Thoracic aorta (tissue), 2 donors: ENCODE measurements at regions not wholly inside any gene's neighbourhood (a gene's known extent, or its start where the extent isn't known, plus 50 kb on each side); places are given as distances from the start of the nearest gene placed in this dataset.

Experiments used
- ATAC-seq: fragments of 150-250 bp; one replicate; pipeline ENCODE4 v1.8.0; 2017; ENCODE audit warnings: low read depth; ENCODE audit not compliant: insufficient number of reproducible peaks, low FRiP score
- DNase-seq: peaks from one replicate; pipeline ENCODE4 v3.0.0-alpha.2; 2020; ENCODE audit warnings: low spot score
- H3K27ac ChIP-seq, 2 donors: fragments of 200-600 bp; sonication (generic); 1 replicate in 1 of 2; 2 replicates in 1 of 2; pipeline ENCODE4 v1.5.1; 2016; ENCODE audit warnings: mild to moderate bottlenecking in 2 of 2, moderate library complexity in 2 of 2
- H3K27me3 ChIP-seq: fragments of 200-600 bp; sonication (generic); replicated peaks from 2 replicates; pipeline ENCODE4 v1.6.0; 2016; ENCODE audit warnings: mild to moderate bottlenecking; ENCODE audit not compliant: insufficient read depth
- H3K36me3 ChIP-seq: fragments of 200-600 bp; sonication (generic); one replicate; pipeline ENCODE4 v1.5.1; 2016
- H3K4me1 ChIP-seq, 2 donors: fragments of 200-600 bp; sonication (generic); 1 replicate in 1 of 2; 2 replicates in 1 of 2; pipeline versions ENCODE4 v1.5.1 to v1.6.0; 2016; ENCODE audit warnings: low read depth in 2 of 2, mild to moderate bottlenecking in 1 of 2; ENCODE audit not compliant: control insufficient read depth in 1 of 2
- H3K4me3 ChIP-seq: fragments of 200-600 bp; sonication (generic); 2 replicates; pipeline ENCODE4 v1.5.1; 2016; ENCODE audit warnings: mild to moderate bottlenecking
- H3K9me3 ChIP-seq: fragments of 200-600 bp; sonication (generic); 2 replicates; pipeline ENCODE4 v1.5.1; 2016
- TF ChIP-seq, protein P1 (sequence below): fragments of 200-600 bp; sonication (generic); IDR thresholded peaks from one replicate; pipeline ENCODE4 v1.5.1; 2019; ENCODE audit warnings: antibody characterized with exemption

GRCh38 chr7:46454816-46455215 lies 533.7 kb upstream of the IGFBP3 start:
- ATAC-seq: no peak
- Histone ChIP-seq H3K4me3 (no peak overlapping the region), H3K27me3 (no peaks in the 10 kb centered on the region), H3K9me3 (no peaks in the 10 kb centered on the region), H3K4me1 (peaks cover 0 to 17% of the 10 kb centered on the region in 2 donors), H3K27ac (no peak overlapping the region), H3K36me3 (no peaks in the 10 kb centered on the region)
- TF ChIP-seq, protein P1, sequence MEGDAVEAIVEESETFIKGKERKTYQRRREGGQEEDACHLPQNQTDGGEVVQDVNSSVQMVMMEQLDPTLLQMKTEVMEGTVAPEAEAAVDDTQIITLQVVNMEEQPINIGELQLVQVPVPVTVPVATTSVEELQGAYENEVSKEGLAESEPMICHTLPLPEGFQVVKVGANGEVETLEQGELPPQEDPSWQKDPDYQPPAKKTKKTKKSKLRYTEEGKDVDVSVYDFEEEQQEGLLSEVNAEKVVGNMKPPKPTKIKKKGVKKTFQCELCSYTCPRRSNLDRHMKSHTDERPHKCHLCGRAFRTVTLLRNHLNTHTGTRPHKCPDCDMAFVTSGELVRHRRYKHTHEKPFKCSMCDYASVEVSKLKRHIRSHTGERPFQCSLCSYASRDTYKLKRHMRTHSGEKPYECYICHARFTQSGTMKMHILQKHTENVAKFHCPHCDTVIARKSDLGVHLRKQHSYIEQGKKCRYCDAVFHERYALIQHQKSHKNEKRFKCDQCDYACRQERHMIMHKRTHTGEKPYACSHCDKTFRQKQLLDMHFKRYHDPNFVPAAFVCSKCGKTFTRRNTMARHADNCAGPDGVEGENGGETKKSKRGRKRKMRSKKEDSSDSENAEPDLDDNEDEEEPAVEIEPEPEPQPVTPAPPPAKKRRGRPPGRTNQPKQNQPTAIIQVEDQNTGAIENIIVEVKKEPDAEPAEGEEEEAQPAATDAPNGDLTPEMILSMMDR: no peak
- DNase-seq: no peak

- Histone ChIP-seq H3K4me1 (peaks cover 0 to 17% of the 10 kb centered on the region in 2 donors), H3K9me3 (no peaks in the 10 kb centered on the region), H3K4me3 (no peak overlapping the region), H3K27me3 (no peaks in the 10 kb centered on the region), H3K36me3 (no peaks in the 10 kb centered on the region), H3K27ac (no peak overlapping the region)
- DNase-seq (no peak), ATAC-seq (no peak)
- TF ChIP-seq, protein P1: no peak
These were observed 531.6 kb upstream of the IGFBP3 start for GRCh38 chr7:46452561-46453135.

GRCh38 chr7:46451846-46452245 lies 530.8 kb upstream of the IGFBP3 start:
- TF ChIP-seq, protein P1: no peak
- DNase-seq: no peak
- H3K9me3 ChIP-seq: no peaks in the 10 kb centered on the region
- ATAC-seq: no peak
- no peak overlapping the region for H3K27ac ChIP-seq
- H3K4me3 ChIP-seq: no peak overlapping the region
- no peaks in the 10 kb centered on the region for H3K27me3 ChIP-seq
- H3K36me3 ChIP-seq: no peaks in the 10 kb centered on the region
- H3K4me1 ChIP-seq: peaks cover 0 to 17% of the 10 kb centered on the region in 2 donors

GRCh38 chr7:46450886-46451285 lies 529.8 kb upstream of the IGFBP3 start:
- TF ChIP-seq, protein P1: no peak
- H3K36me3 ChIP-seq: no peaks in the 10 kb centered on the region
- no peaks in the 10 kb centered on the region for H3K9me3 ChIP-seq
- DNase-seq (no peak), ATAC-seq (no peak)
- no peak overlapping the region for H3K27ac ChIP-seq
- no peak overlapping the region for H3K4me3 ChIP-seq
- peaks cover 0 to 13% of the 10 kb centered on the region in 2 donors for H3K4me1 ChIP-seq
- H3K27me3 ChIP-seq: no peaks in the 10 kb centered on the region

- H3K9me3 ChIP-seq: no peaks in the 10 kb centered on the region
- no peak for ATAC-seq
- H3K4me3 ChIP-seq: no peak overlapping the region
These were observed 529.4 kb upstream of the IGFBP3 start for GRCh38 chr7:46450425-46450824.

More at GRCh38 chr7:46450425-46450824, 529.4 kb upstream of the IGFBP3 start:
- Histone ChIP-seq H3K27ac (no peak overlapping the region), H3K4me1 (peaks cover 0 to 9% of the 10 kb centered on the region in 2 donors), H3K36me3 (no peaks in the 10 kb centered on the region), H3K27me3 (no peaks in the 10 kb centered on the region)
- DNase-seq: no peak
- TF ChIP-seq, protein P1: no peak
